ENCODE measurements at regions not wholly inside any gene's neighbourhood (a gene's known extent, or its start where the extent isn't known, plus 50 kb on each side); places are given as distances from the start of the nearest gene placed in this dataset.

DNA sequence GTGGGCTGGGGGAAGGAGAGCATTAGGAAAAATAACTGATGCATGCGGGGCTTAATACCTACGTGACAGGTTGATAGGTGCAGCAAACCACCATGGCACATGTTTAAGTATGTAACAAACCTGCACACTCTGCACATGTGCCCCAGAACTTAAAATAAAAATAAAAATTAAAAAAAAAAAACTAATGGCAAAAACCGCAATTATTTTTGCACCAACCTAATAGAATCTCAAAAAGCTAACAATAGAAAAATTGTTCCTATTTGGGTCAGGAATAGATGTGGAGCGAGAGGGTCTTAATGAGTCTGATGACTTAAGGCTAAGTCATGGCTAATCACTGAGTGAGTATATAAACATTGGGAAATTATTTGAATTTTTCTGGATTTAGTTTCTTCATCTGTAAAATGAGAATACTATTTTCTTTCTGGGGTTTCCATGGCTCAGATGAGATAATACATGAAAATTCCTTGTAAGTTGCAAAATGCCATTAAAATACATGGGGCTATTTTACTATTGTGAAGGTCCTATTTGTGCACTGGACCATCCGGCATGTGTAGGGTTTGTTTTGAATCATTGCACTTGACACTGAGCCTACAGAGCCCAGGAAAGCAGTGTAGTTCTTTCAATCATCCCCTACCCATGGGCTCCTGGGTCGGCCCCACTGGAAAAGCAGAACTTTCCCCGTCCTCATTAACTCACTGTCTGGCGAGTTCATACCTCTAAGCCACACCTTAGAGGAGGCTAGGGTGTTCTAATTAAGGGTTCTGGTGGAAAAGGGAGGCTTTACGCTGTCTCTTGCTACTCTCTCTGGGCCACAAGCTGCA lies 164.1 kb upstream of the NTF3 start:
- no peaks in the 10 kb centered on the region for H4K20me1 ChIP-seq (ENCODE audit: insufficient read depth)
- ChIA-PET CTCF (no interaction called here), POLR2A (no interaction called here)
- H3K9ac ChIP-seq = no peak overlapping the region
- TF ChIP-seq MXI1 (IDR thresholded peaks at IDR 0.05; ENCODE audit: low read depth, low read length) (no peak), USF1 (IDR thresholded peaks at IDR 0.05; ENCODE audit: borderline replicate concordance, low read depth) (no peak), CTCF (IDR thresholded peaks at IDR 0.05) (no peak), CHD2 (IDR thresholded peaks at IDR 0.05; ENCODE audit: low read length, partially characterized antibody) (no peak), FOXM1 (IDR thresholded peaks at IDR 0.05; ENCODE audit: low read depth) (no peak), RFX5 (IDR thresholded peaks at IDR 0.05; ENCODE audit: low read length) (no peak), NRF1 (IDR thresholded peaks at IDR 0.05; ENCODE audit: low read depth, low read length) (no peak), SIN3A (IDR thresholded peaks at IDR 0.05; ENCODE audit: borderline replicate concordance, low read depth, low read length) (no peak), NFIC (IDR thresholded peaks at IDR 0.05; ENCODE audit: borderline replicate concordance) (no peak), USF2 (IDR thresholded peaks at IDR 0.05; ENCODE audit: borderline replicate concordance, low read depth, low read length) (no peak)
- TF ChIP-seq, protein P1, sequence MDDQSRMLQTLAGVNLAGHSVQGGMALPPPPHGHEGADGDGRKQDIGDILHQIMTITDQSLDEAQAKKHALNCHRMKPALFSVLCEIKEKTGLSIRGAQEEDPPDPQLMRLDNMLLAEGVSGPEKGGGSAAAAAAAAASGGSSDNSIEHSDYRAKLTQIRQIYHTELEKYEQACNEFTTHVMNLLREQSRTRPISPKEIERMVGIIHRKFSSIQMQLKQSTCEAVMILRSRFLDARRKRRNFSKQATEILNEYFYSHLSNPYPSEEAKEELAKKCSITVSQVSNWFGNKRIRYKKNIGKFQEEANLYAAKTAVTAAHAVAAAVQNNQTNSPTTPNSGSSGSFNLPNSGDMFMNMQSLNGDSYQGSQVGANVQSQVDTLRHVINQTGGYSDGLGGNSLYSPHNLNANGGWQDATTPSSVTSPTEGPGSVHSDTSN (IDR thresholded peaks at IDR 0.05) = no peak
- DNase-seq = no peak
- no peak overlapping the region for H2AFZ ChIP-seq (ENCODE audit: low read depth)
- no peaks in the 10 kb centered on the region for H3K27me3 ChIP-seq (ENCODE audit: insufficient read depth)
- H3K4me3 ChIP-seq (ENCODE audit: low read depth in 2 of 2, low read length in 1 of 2) = no peak overlapping the region
- 63% methylated on average over 9 of the region's 9 CpGs for WGBS (ENCODE audit: low lambda C conversion rate)
- no peaks in the 10 kb centered on the region for H3K9me2 ChIP-seq
- no peak overlapping the region for H3K4me2 ChIP-seq
- H3K4me1 ChIP-seq (ENCODE audit: control insufficient read depth in 1 of 2, insufficient read depth in 2 of 2, low read depth in 1 of 2, low read length in 1 of 2) = no peaks in the 10 kb centered on the region; a peak in 1 of 4 replicates
- no peaks in the 10 kb centered on the region for H3K79me2 ChIP-seq (ENCODE audit: insufficient read depth)
- H3K27ac ChIP-seq (ENCODE audit: low read depth in 2 of 2, low read length in 1 of 2) = no peak overlapping the region
- H3K36me3 ChIP-seq (replicated peaks in 1 of 2; ENCODE audit: control insufficient read depth in 1 of 2, insufficient read depth in 2 of 2, low read length in 1 of 2) = no peaks in the 10 kb centered on the region
- no peaks in the 10 kb centered on the region for H3K9me3 ChIP-seq
- H3F3A ChIP-seq (replicated peaks; ENCODE audit: insufficient read depth) = no peaks in the 10 kb centered on the region
